HEK293 (cell line): ENCODE measurements at regions not wholly inside any gene's neighbourhood (a gene's known extent, or its start where the extent isn't known, plus 50 kb on each side); places are given as distances from the start of the nearest gene placed in this dataset.

ENCODE experiments used
- ZNF184 ChIP-seq: fragments of 450-650 bp; IDR thresholded peaks from 2 replicates; pipeline ENCODE4 v1.5.1; 2018; ENCODE audit warnings: missing biosample characterization, mild to moderate bottlenecking, missing genetic modification characterization
- ZNF274 ChIP-seq, 2 experiments: fragments of 200-500 bp in 1 of 2; fragments of 450-650 bp in 1 of 2; sonication (Bioruptor generic) in 1 of 2; formaldehyde crosslinking in 1 of 2; IDR thresholded peaks; 2 replicates each; pipeline versions ENCODE4 v1.5.1 to v1.6.1; 2014 to 2016; ENCODE audit warnings: borderline replicate concordance in 1 of 2, inconsistent platforms in 1 of 2, low read length in 1 of 2, missing biosample characterization in 1 of 2, missing genetic modification characterization in 1 of 2
- ZNF335 ChIP-seq: fragments of 450-650 bp; formaldehyde crosslinking; conservative IDR thresholded peaks from 2 replicates; pipeline ENCODE4 v1.5.1; 2016; ENCODE audit warnings: missing biosample characterization, missing genetic modification characterization
- ZNF366 ChIP-seq: fragments of 450-650 bp; formaldehyde crosslinking; conservative IDR thresholded peaks from 2 replicates; pipeline ENCODE4 v1.5.1; 2016; ENCODE audit warnings: missing biosample characterization, missing genetic modification characterization
- ZNF48 ChIP-seq: fragments of 450-650 bp; formaldehyde crosslinking; IDR thresholded peaks from 2 replicates; pipeline ENCODE4 v1.5.1; 2016; ENCODE audit warnings: missing biosample characterization, missing genetic modification characterization
- ZNF777 ChIP-seq: fragments of 450-650 bp; formaldehyde crosslinking; IDR thresholded peaks from 2 replicates; pipeline ENCODE4 v1.5.1; 2017; ENCODE audit warnings: missing biosample characterization, missing genetic modification characterization, borderline replicate concordance
- ZSCAN23 ChIP-seq: fragments of 450-650 bp; formaldehyde crosslinking; IDR thresholded peaks from 2 replicates; pipeline ENCODE4 v1.5.1; 2016; ENCODE audit warnings: missing biosample characterization, missing genetic modification characterization
- TF ChIP-seq, protein P1 (sequence below): fragments of 450-650 bp; formaldehyde crosslinking; IDR thresholded peaks from 2 replicates; pipeline ENCODE4 v1.5.1; 2016; ENCODE audit warnings: missing biosample characterization, missing genetic modification characterization
- TF ChIP-seq, protein P2 (sequence below): fragments of 450-650 bp; formaldehyde crosslinking; IDR thresholded peaks from 2 replicates; pipeline ENCODE4 v1.5.1; 2016; ENCODE audit warnings: missing biosample characterization, missing genetic modification characterization
- TF ChIP-seq, protein P3 (sequence below): fragments of 450-650 bp; formaldehyde crosslinking; IDR thresholded peaks from 2 replicates; pipeline ENCODE4 v1.5.1; 2016; ENCODE audit warnings: missing biosample characterization, missing genetic modification characterization, low read depth
- TF ChIP-seq, protein P4 (sequence below): fragments of 450-650 bp; formaldehyde crosslinking; IDR thresholded peaks from 2 replicates; pipeline ENCODE4 v1.5.1; 2016; ENCODE audit warnings: missing biosample characterization, missing genetic modification characterization
- TF ChIP-seq, protein P5 (sequence below): fragments of 450-650 bp; IDR thresholded peaks from 2 replicates; pipeline ENCODE4 v1.5.1; 2018; ENCODE audit warnings: missing biosample characterization, missing genetic modification characterization

DNA sequence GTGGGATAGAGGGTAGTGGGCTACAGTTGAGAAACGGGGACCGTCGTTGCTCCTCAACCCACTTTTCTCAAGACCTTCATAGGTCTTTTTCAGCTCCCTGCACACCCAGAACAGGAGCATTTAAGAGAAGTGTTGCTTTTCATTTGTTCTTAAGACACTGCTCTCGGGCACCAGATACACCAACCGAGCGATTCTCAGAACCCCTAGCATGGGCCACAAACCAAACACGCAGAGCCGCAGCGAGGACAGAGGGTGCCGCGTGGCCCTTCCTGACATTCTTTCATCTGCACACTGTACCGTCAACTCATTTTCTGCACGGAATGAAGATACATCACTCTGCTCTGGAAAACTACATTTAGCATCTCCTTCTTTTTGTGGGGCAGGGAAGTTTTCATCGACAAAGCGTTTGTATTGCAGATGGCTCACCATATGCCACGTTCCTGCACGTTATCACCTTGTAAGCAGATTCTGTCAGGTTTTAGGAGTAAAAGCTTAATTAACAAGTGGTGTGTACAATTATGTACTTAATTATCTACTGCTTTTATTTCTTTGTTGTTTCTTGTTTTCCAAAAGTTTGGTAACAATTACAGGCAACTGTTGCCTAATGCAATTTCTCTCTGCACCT is 70.4 kb upstream of the MLN start:
- no peak for TF ChIP-seq ZNF184 (tag by site-specific recombination)
- no peak for TF ChIP-seq ZNF366 (tag by site-specific recombination)
- TF ChIP-seq, protein P1, sequence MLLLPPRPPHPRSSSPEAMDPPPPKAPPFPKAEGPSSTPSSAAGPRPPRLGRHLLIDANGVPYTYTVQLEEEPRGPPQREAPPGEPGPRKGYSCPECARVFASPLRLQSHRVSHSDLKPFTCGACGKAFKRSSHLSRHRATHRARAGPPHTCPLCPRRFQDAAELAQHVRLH (tag by site-specific recombination): no peak
- TF ChIP-seq ZNF274 (IDR thresholded peaks at IDR 0.05; ENCODE audit: low read length): no peak
- no peak for TF ChIP-seq ZNF274 (tag by site-specific recombination; IDR thresholded peaks at IDR 0.05; ENCODE audit: borderline replicate concordance)
- TF ChIP-seq, protein P2, sequence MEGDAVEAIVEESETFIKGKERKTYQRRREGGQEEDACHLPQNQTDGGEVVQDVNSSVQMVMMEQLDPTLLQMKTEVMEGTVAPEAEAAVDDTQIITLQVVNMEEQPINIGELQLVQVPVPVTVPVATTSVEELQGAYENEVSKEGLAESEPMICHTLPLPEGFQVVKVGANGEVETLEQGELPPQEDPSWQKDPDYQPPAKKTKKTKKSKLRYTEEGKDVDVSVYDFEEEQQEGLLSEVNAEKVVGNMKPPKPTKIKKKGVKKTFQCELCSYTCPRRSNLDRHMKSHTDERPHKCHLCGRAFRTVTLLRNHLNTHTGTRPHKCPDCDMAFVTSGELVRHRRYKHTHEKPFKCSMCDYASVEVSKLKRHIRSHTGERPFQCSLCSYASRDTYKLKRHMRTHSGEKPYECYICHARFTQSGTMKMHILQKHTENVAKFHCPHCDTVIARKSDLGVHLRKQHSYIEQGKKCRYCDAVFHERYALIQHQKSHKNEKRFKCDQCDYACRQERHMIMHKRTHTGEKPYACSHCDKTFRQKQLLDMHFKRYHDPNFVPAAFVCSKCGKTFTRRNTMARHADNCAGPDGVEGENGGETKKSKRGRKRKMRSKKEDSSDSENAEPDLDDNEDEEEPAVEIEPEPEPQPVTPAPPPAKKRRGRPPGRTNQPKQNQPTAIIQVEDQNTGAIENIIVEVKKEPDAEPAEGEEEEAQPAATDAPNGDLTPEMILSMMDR (tag by site-specific recombination): no peak
- no peak for TF ChIP-seq ZSCAN23 (tag by site-specific recombination)
- no peak for TF ChIP-seq ZNF777 (tag by site-specific recombination)
- TF ChIP-seq, protein P3, sequence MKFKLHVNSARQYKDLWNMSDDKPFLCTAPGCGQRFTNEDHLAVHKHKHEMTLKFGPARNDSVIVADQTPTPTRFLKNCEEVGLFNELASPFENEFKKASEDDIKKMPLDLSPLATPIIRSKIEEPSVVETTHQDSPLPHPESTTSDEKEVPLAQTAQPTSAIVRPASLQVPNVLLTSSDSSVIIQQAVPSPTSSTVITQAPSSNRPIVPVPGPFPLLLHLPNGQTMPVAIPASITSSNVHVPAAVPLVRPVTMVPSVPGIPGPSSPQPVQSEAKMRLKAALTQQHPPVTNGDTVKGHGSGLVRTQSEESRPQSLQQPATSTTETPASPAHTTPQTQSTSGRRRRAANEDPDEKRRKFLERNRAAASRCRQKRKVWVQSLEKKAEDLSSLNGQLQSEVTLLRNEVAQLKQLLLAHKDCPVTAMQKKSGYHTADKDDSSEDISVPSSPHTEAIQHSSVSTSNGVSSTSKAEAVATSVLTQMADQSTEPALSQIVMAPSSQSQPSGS: no peak
- no peak for TF ChIP-seq ZNF48 (tag by site-specific recombination)
- TF ChIP-seq, protein P4, sequence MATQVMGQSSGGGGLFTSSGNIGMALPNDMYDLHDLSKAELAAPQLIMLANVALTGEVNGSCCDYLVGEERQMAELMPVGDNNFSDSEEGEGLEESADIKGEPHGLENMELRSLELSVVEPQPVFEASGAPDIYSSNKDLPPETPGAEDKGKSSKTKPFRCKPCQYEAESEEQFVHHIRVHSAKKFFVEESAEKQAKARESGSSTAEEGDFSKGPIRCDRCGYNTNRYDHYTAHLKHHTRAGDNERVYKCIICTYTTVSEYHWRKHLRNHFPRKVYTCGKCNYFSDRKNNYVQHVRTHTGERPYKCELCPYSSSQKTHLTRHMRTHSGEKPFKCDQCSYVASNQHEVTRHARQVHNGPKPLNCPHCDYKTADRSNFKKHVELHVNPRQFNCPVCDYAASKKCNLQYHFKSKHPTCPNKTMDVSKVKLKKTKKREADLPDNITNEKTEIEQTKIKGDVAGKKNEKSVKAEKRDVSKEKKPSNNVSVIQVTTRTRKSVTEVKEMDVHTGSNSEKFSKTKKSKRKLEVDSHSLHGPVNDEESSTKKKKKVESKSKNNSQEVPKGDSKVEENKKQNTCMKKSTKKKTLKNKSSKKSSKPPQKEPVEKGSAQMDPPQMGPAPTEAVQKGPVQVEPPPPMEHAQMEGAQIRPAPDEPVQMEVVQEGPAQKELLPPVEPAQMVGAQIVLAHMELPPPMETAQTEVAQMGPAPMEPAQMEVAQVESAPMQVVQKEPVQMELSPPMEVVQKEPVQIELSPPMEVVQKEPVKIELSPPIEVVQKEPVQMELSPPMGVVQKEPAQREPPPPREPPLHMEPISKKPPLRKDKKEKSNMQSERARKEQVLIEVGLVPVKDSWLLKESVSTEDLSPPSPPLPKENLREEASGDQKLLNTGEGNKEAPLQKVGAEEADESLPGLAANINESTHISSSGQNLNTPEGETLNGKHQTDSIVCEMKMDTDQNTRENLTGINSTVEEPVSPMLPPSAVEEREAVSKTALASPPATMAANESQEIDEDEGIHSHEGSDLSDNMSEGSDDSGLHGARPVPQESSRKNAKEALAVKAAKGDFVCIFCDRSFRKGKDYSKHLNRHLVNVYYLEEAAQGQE (tag by site-specific recombination): no peak
- TF ChIP-seq, protein P5, sequence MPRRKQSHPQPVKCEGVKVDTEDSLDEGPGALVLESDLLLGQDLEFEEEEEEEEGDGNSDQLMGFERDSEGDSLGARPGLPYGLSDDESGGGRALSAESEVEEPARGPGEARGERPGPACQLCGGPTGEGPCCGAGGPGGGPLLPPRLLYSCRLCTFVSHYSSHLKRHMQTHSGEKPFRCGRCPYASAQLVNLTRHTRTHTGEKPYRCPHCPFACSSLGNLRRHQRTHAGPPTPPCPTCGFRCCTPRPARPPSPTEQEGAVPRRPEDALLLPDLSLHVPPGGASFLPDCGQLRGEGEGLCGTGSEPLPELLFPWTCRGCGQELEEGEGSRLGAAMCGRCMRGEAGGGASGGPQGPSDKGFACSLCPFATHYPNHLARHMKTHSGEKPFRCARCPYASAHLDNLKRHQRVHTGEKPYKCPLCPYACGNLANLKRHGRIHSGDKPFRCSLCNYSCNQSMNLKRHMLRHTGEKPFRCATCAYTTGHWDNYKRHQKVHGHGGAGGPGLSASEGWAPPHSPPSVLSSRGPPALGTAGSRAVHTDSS (tag by site-specific recombination): no peak
- no peak for TF ChIP-seq ZNF335 (tag by site-specific recombination)
